A549 (cell line): ENCODE measurements at regions not wholly inside any gene's neighbourhood (a gene's known extent, or its start where the extent isn't known, plus 50 kb on each side); places are given as distances from the start of the nearest gene placed in this dataset.

Source experiments
- ATAC-seq, 2 experiments: fragments of 200-7000 bp in 1 of 2; fragments of >200 bp in 1 of 2; cut with Nextera tagmentation in 1 of 2; cut with Tn5 transposase in 1 of 2; 3 replicates each; pipeline versions ENCODE4 v1.8.0 to v1.9.1; 2018 to 2020; ENCODE audit warnings: mild to moderate bottlenecking in 1 of 2, moderate library complexity in 1 of 2
- CTCF ChIA-PET: fragments of 300-600 bp; sonication (Branson Sonifier 250); formaldehyde crosslinking; extraction: SDS; loops from one replicate; lab custom pipeline; 2021; ENCODE audit warnings: antibody characterized with exemption, inconsistent platforms; lab: Yijun Ruan, JAX
- POLR2A ChIA-PET: fragments of 350-600 bp; formaldehyde crosslinking; extraction: SDS; loops from one replicate; lab custom pipeline; 2021; ENCODE audit warnings: antibody characterized with exemption, inconsistent platforms; lab: Yijun Ruan, JAX
- DNase-seq, 2 experiments: peaks; one replicate each; pipeline versions ENCODE4 v3.0.0 to v3.0.0-alpha.2; 2011 to 2016; ENCODE audit warnings: low read depth in 1 of 2, low spot score in 1 of 2
- FAIRE-seq: peaks from 2 replicates; lab custom pipeline; 2011; peaks lifted over from hg19 to GRCh38; lab: Jason Lieb, UNC
- H3K27ac ChIP-seq, 2 experiments: fragments of >200 bp; sonication (Bioruptor Twin); formaldehyde crosslinking; 3 replicates each; pipeline ENCODE4 v1.5.1; 2016 to 2017
- H3K4me1 ChIP-seq: fragments of >200 bp; sonication (Bioruptor Twin); formaldehyde crosslinking; 3 replicates; pipeline ENCODE4 v1.6.1; 2016
- H3K4me2 ChIP-seq: fragments of >200 bp; sonication (Bioruptor Twin); formaldehyde crosslinking; 3 replicates; pipeline ENCODE4 v1.6.1; 2016
- H3K4me3 ChIP-seq: fragments of >200 bp; sonication (Bioruptor Twin); formaldehyde crosslinking; 3 replicates; pipeline ENCODE4 v1.5.1; 2016
- H3K9me3 ChIP-seq: fragments of >200 bp; sonication (Bioruptor Twin); formaldehyde crosslinking; 3 replicates; pipeline ENCODE4 v1.6.1; 2016
- CBX8 ChIP-seq: fragments of 200-600 bp; sonication (generic); IDR thresholded peaks from 2 replicates; pipeline ENCODE4 v1.6.1; 2016
- CEBPB ChIP-seq, 2 experiments: fragments of >200 bp in 1 of 2; sonication (Bioruptor Twin) in 1 of 2; formaldehyde crosslinking in 1 of 2; IDR thresholded peaks; 2 replicates each; pipeline ENCODE4 v1.6.1; 2012 to 2016
- CHD2 ChIP-seq: fragments of 150-350 bp; IDR thresholded peaks from 2 replicates; pipeline ENCODE4 v1.6.1; 2014; ENCODE audit warnings: low read length; ENCODE audit not compliant: partially characterized antibody
- CHD4 ChIP-seq: fragments of 200-600 bp; sonication (generic); IDR thresholded peaks from 2 replicates; pipeline ENCODE4 v1.6.1; 2016; ENCODE audit warnings: antibody characterized with exemption, mild to moderate bottlenecking, borderline replicate concordance
- EHF ChIP-seq: fragments of 250-450 bp; sonication (Bioruptor Pico); IDR thresholded peaks from 2 replicates; pipeline ENCODE4 v1.5.0; 2020; ENCODE audit warnings: mild to moderate bottlenecking
- EP300 ChIP-seq, 2 experiments: fragments of >200 bp; sonication (Bioruptor Twin); formaldehyde crosslinking; IDR thresholded peaks; 2 replicates in 1 of 2; 3 replicates in 1 of 2; pipeline ENCODE4 v1.6.1; 2016 to 2017
- ESRRA ChIP-seq: fragments of 150-350 bp; IDR thresholded peaks from 2 replicates; pipeline ENCODE4 v1.6.1; 2014; ENCODE audit warnings: mild to moderate bottlenecking, low read length, borderline replicate concordance
- FOSB ChIP-seq: fragments of 250-450 bp; sonication (Bioruptor Pico); IDR thresholded peaks from 2 replicates; pipeline ENCODE4 v1.5.0; 2020; ENCODE audit warnings: mild to moderate bottlenecking, moderate library complexity
- FOSL2 ChIP-seq, 2 experiments: fragments of 450-650 bp in 1 of 2; fragments of >200 bp in 1 of 2; sonication (Bioruptor Twin) in 1 of 2; formaldehyde crosslinking; IDR thresholded peaks; 2 replicates each; pipeline versions ENCODE4 v1.5.0 to v1.6.1; 2016 to 2020; ENCODE audit warnings: mild to moderate bottlenecking in 1 of 2, moderate library complexity in 1 of 2
- FOXS1 ChIP-seq: fragments of 250-450 bp; sonication (Bioruptor Pico); IDR thresholded peaks from 2 replicates; pipeline ENCODE4 v1.5.0; 2020; ENCODE audit warnings: mild to moderate bottlenecking, moderate library complexity
- HDAC2 ChIP-seq: fragments of 200-600 bp; sonication (generic); IDR thresholded peaks from 2 replicates; pipeline ENCODE4 v1.6.1; 2016
- HOXB13 ChIP-seq: fragments of 250-450 bp; sonication (Bioruptor Pico); IDR thresholded peaks from 2 replicates; pipeline ENCODE4 v1.5.0; 2020; ENCODE audit warnings: low read depth, mild to moderate bottlenecking, moderate library complexity
- KDM1A ChIP-seq: fragments of 200-600 bp; sonication (generic); IDR thresholded peaks from 2 replicates; pipeline ENCODE4 v1.6.1; 2016; ENCODE audit warnings: low read depth, mild to moderate bottlenecking
- MAFK ChIP-seq: fragments of 450-650 bp; IDR thresholded peaks from 2 replicates; pipeline ENCODE4 v1.6.1; 2014; ENCODE audit not compliant: partially characterized antibody
- MYC ChIP-seq: IDR thresholded peaks from 2 replicates; pipeline ENCODE4 v1.6.1; 2012; ENCODE audit warnings: mild to moderate bottlenecking, inconsistent platforms, low read length, improper control_type of control experiment, borderline replicate concordance
- NFE2L2 ChIP-seq: fragments of 150-350 bp; conservative IDR thresholded peaks from 2 replicates; pipeline ENCODE4 v1.6.1; 2014; ENCODE audit warnings: low read length
- NPAS2 ChIP-seq: fragments of 250-450 bp; sonication (Bioruptor Pico); IDR thresholded peaks from 2 replicates; pipeline ENCODE4 v1.8.0; 2022; ENCODE audit warnings: mild to moderate bottlenecking, moderate library complexity, borderline replicate concordance
- NR3C1 ChIP-seq: fragments of >200 bp; sonication (Bioruptor Twin); formaldehyde crosslinking; IDR thresholded peaks from 3 replicates; pipeline ENCODE4 v1.6.1; 2017
- POLR2AphosphoS2 ChIP-seq: conservative IDR thresholded peaks from 2 replicates; pipeline ENCODE4 v1.6.1; 2012; ENCODE audit warnings: low read length, improper control_type of control experiment, inconsistent platforms
- RCOR1 ChIP-seq: fragments of 150-350 bp; IDR thresholded peaks from 2 replicates; pipeline ENCODE4 v1.6.1; 2014; ENCODE audit warnings: antibody characterized with exemption, low read length, low read depth
- SMC3 ChIP-seq: fragments of >200 bp; sonication (Bioruptor Twin); formaldehyde crosslinking; IDR thresholded peaks from 3 replicates; pipeline ENCODE4 v1.6.1; 2018; ENCODE audit warnings: inconsistent platforms
- SREBF2 ChIP-seq: fragments of 450-650 bp; IDR thresholded peaks from 2 replicates; pipeline ENCODE4 v1.6.1; 2014; ENCODE audit warnings: mild to moderate bottlenecking, moderate library complexity
- ZNF302 ChIP-seq: fragments of 250-450 bp; sonication (Bioruptor Pico); IDR thresholded peaks from 2 replicates; pipeline ENCODE4 v1.9.0; 2021; ENCODE audit warnings: inconsistent platforms, mild to moderate bottlenecking, moderate library complexity
- whole genome bisulfite sequencing: methylation state at CpG from one replicate; pipeline ENCODE4 v1.1.6; 2017; ENCODE audit errors: missing lambda C conversion rate; 5-methylcytosine and 5-hydroxymethylcytosine counted together
- TF ChIP-seq, protein P1 (sequence below): IDR thresholded peaks from 2 replicates; pipeline ENCODE4 v1.6.1; 2012
- TF ChIP-seq, protein P2 (sequence below): fragments of 450-650 bp; IDR thresholded peaks from 2 replicates; pipeline ENCODE4 v1.6.1; 2014; ENCODE audit warnings: antibody characterized with exemption
- TF ChIP-seq, protein P3 (sequence below): fragments of >200 bp; sonication (Bioruptor Twin); formaldehyde crosslinking; IDR thresholded peaks from 2 replicates; pipeline ENCODE4 v1.6.1; 2016
- TF ChIP-seq, protein P4 (sequence below): IDR thresholded peaks from 2 replicates; pipeline ENCODE4 v1.6.1; 2012; ENCODE audit warnings: low read depth, borderline replicate concordance
- TF ChIP-seq, protein P5 (sequence below): fragments of >200 bp; sonication (Bioruptor Twin); formaldehyde crosslinking; IDR thresholded peaks from 3 replicates; pipeline ENCODE4 v1.5.1; 2016

DNA sequence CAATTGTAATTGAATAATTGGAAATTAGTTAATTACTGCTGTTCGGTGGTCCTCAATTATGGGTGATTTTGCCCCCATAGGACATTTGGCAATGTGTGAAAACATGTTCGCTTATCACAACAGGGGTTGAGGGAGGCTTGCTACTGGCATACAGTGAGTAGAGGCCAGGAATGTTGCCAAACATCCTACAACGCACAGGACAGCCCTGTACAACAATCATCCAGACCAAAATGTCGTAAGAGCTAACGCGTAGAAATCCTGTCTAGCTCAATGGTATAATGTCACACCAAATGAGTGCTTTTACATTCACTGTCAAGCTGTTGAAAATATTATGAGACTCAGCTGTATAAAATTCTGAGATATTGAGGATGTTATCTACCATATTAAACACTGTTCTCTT lies 464.4 kb upstream of the TUSC1 start (continued):
- TF ChIP-seq, protein P1, sequence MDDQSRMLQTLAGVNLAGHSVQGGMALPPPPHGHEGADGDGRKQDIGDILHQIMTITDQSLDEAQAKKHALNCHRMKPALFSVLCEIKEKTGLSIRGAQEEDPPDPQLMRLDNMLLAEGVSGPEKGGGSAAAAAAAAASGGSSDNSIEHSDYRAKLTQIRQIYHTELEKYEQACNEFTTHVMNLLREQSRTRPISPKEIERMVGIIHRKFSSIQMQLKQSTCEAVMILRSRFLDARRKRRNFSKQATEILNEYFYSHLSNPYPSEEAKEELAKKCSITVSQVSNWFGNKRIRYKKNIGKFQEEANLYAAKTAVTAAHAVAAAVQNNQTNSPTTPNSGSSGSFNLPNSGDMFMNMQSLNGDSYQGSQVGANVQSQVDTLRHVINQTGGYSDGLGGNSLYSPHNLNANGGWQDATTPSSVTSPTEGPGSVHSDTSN: no peak
- no peak for TF ChIP-seq KDM1A
- TF ChIP-seq MYC: no peak
- TF ChIP-seq, protein P2, sequence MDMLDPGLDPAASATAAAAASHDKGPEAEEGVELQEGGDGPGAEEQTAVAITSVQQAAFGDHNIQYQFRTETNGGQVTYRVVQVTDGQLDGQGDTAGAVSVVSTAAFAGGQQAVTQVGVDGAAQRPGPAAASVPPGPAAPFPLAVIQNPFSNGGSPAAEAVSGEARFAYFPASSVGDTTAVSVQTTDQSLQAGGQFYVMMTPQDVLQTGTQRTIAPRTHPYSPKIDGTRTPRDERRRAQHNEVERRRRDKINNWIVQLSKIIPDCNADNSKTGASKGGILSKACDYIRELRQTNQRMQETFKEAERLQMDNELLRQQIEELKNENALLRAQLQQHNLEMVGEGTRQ: no peak
- TF ChIP-seq, all 56 proteins: peak for 0

DNA sequence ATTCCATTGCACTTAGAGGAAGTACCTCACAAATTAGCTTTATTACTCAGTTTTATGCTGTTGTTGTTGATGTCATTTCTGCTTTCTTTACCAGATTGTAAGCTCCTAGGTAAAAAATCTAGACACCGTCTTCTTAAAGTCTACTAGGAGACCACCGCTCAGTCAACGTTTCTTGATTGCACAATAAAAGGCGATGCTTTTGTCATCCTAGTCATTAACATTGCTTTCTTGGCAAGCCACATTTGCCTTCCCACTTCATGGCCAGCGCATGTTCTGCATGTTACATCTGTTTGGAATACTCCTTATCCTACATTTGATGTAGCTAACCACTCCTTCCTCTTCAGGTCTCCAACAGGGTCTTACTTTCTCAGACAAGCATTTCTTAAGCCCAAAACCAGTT lies 464.0 kb upstream of the TUSC1 start:
- H3K27ac ChIP-seq: no peak overlapping the region
- CTCF ChIA-PET: interaction anchor here (0.7 to 1.5 kb wide), 2 partner anchors 18 to 184 kb away, joined by 3 read pairs; no protein-coding TSS in a partner anchor
- H3K4me3 ChIP-seq: no peak overlapping the region
- H3K9me3 ChIP-seq: no peaks in the 10 kb centered on the region
- no peaks in the 10 kb centered on the region for H3K4me1 ChIP-seq
- no peak overlapping the region for H3K4me2 ChIP-seq
- TF ChIP-seq MAFK (no peak), CHD4 (no peak), MYC (no peak), HOXB13 (CRISPR knock-in tag) (no peak), ZNF302 (no peak), SREBF2 (no peak)
- TF ChIP-seq, protein P3, sequence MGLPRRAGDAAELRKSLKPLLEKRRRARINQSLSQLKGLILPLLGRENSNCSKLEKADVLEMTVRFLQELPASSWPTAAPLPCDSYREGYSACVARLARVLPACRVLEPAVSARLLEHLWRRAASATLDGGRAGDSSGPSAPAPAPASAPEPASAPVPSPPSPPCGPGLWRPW: no peak
- TF ChIP-seq, all 56 proteins: peak for 0
- WGBS: 60% methylated on average over 5 of the region's 5 CpGs
- no peak for ATAC-seq
- no peak for DNase-seq
- POLR2A ChIA-PET: no interaction called here
- no peak for FAIRE-seq

DNA sequence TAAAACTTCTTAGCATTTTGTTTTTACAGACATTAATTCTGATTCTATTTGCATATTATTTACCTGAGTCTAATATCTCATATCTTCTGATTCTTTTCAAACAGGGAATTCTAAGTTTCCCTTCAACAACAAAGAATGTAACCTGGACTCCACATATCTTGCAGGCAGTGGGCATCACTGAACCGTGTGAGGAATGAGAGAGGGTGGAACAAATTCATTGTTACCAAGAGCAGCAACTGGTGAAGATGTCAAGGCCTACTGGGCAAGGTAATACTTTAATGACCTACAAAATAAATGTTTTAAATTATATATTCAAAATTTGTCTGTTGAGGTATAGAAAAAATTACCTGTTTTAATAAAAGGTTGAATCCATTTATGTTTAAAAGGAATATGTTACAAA lies 455.3 kb upstream of the TUSC1 start:
- POLR2A ChIA-PET: no interaction called here
- no peak overlapping the region for H3K4me3 ChIP-seq
- WGBS: 11% methylated on average over 1 of the region's 1 CpG
- CTCF ChIA-PET: no interaction called here
- H3K4me2 ChIP-seq: no peak overlapping the region
- no peak for DNase-seq
- no peak for FAIRE-seq
- H3K4me1 ChIP-seq: no peaks in the 10 kb centered on the region
- H3K27ac ChIP-seq: no peak overlapping the region
- TF ChIP-seq ZNF302 (no peak), POLR2AphosphoS2 (no peak), KDM1A (no peak), EP300 (IDR thresholded peaks at IDR 0.05) (no peak), FOSL2 (IDR thresholded peaks at IDR 0.05) (no peak), FOSL2 (CRISPR knock-in tag; IDR thresholded peaks at IDR 0.05) (no peak), CHD2 (no peak), CBX8 (no peak), RCOR1 (no peak), NR3C1 (no peak), SMC3 (no peak), CEBPB (IDR thresholded peaks at IDR 0.05) (no peak), FOXS1 (CRISPR knock-in tag) (no peak), NFE2L2 (no peak), EHF (CRISPR knock-in tag) (no peak), FOSB (CRISPR knock-in tag) (no peak), HDAC2 (no peak), NPAS2 (no peak), ESRRA (no peak)
- TF ChIP-seq, protein P4, sequence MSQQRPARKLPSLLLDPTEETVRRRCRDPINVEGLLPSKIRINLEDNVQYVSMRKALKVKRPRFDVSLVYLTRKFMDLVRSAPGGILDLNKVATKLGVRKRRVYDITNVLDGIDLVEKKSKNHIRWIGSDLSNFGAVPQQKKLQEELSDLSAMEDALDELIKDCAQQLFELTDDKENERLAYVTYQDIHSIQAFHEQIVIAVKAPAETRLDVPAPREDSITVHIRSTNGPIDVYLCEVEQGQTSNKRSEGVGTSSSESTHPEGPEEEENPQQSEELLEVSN: no peak
- TF ChIP-seq, protein P5, sequence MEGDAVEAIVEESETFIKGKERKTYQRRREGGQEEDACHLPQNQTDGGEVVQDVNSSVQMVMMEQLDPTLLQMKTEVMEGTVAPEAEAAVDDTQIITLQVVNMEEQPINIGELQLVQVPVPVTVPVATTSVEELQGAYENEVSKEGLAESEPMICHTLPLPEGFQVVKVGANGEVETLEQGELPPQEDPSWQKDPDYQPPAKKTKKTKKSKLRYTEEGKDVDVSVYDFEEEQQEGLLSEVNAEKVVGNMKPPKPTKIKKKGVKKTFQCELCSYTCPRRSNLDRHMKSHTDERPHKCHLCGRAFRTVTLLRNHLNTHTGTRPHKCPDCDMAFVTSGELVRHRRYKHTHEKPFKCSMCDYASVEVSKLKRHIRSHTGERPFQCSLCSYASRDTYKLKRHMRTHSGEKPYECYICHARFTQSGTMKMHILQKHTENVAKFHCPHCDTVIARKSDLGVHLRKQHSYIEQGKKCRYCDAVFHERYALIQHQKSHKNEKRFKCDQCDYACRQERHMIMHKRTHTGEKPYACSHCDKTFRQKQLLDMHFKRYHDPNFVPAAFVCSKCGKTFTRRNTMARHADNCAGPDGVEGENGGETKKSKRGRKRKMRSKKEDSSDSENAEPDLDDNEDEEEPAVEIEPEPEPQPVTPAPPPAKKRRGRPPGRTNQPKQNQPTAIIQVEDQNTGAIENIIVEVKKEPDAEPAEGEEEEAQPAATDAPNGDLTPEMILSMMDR: no peak
- TF ChIP-seq, all 56 proteins: peak for 0
- H3K9me3 ChIP-seq: no peaks in the 10 kb centered on the region
- ATAC-seq: no peak
